HL-60 (cell line): ENCODE measurements at regions not wholly inside any gene's neighbourhood (a gene's known extent, or its start where the extent isn't known, plus 50 kb on each side); places are given as distances from the start of the nearest gene placed in this dataset.
"Not testable (repeated sequence)": the region's sequence is repeated elsewhere in the genome, so short reads cannot be mapped to it uniquely, and the experiment has no call there.

ENCODE experiments used
- POLR2AphosphoS5 ChIP-seq: IDR thresholded peaks from 2 replicates; pipeline ENCODE4 v1.6.1; 2012; ENCODE audit warnings: low read depth
- TF ChIP-seq, protein P1 (sequence below): IDR thresholded peaks from one replicate; pipeline ENCODE4 v1.5.1; 2011; ENCODE audit warnings: low read length, control low read depth, inconsistent platforms; ENCODE audit not compliant: insufficient read depth

GRCh38 chr2:21214085-21214484, 90.3 kb downstream of the TDRD15 start:
- TF ChIP-seq, protein P1, sequence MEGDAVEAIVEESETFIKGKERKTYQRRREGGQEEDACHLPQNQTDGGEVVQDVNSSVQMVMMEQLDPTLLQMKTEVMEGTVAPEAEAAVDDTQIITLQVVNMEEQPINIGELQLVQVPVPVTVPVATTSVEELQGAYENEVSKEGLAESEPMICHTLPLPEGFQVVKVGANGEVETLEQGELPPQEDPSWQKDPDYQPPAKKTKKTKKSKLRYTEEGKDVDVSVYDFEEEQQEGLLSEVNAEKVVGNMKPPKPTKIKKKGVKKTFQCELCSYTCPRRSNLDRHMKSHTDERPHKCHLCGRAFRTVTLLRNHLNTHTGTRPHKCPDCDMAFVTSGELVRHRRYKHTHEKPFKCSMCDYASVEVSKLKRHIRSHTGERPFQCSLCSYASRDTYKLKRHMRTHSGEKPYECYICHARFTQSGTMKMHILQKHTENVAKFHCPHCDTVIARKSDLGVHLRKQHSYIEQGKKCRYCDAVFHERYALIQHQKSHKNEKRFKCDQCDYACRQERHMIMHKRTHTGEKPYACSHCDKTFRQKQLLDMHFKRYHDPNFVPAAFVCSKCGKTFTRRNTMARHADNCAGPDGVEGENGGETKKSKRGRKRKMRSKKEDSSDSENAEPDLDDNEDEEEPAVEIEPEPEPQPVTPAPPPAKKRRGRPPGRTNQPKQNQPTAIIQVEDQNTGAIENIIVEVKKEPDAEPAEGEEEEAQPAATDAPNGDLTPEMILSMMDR = not testable (repeated sequence)
- TF ChIP-seq POLR2AphosphoS5 = not testable (repeated sequence)
